Activated gamma-delta T cell treated with Interleukin-2 at 50 U/mL for 16 hours (primary cell): ENCODE measurements at regions not wholly inside any gene's neighbourhood (a gene's known extent, or its start where the extent isn't known, plus 50 kb on each side); places are given as distances from the start of the nearest gene placed in this dataset.
"Not testable (repeated sequence)": the region's sequence is repeated elsewhere in the genome, so short reads cannot be mapped to it uniquely, and the experiment has no call there.

Source experiments
- DNase-seq: peaks from one replicate; pipeline ENCODE4 v3.0.0-alpha.2; 2020

- no peak for DNase-seq
These were observed 126.2 kb downstream of the KLF6 start for GRCh38 chr10:3658766-3659165.

- no peak for DNase-seq
These were observed 128.8 kb downstream of the KLF6 start for GRCh38 chr10:3656214-3656613.

GRCh38 chr10:3655528-3655927 is 129.5 kb downstream of the KLF6 start:
- no peak for DNase-seq

GRCh38 chr10:3654980-3655379 is 130.0 kb downstream of the KLF6 start:
- no peak for DNase-seq

- no peak for DNase-seq
These were observed 130.5 kb downstream of the KLF6 start for GRCh38 chr10:3654496-3654895.

- not testable (repeated sequence) for DNase-seq
These were observed 131.7 kb downstream of the KLF6 start for GRCh38 chr10:3653303-3653702.

GRCh38 chr10:3652886-3653285 is 132.1 kb downstream of the KLF6 start:
- no peak for DNase-seq

GRCh38 chr10:3651969-3652653 is 132.9 kb downstream of the KLF6 start:
- DNase-seq = no peak

- DNase-seq = no peak
These were observed 136.4 kb downstream of the KLF6 start for GRCh38 chr10:3648576-3648975.

- DNase-seq = no peak
These were observed 136.8 kb downstream of the KLF6 start for GRCh38 chr10:3648170-3648569.

GRCh38 chr10:3647074-3647473 is 137.9 kb downstream of the KLF6 start:
- DNase-seq = no peak

GRCh38 chr10:3645406-3645805 is 139.6 kb downstream of the KLF6 start:
- no peak for DNase-seq

- no peak for DNase-seq
These were observed 144.2 kb downstream of the KLF6 start for GRCh38 chr10:3640816-3641215.

GRCh38 chr10:3639546-3639945 is 145.5 kb downstream of the KLF6 start:
- no peak for DNase-seq

- DNase-seq = no peak
These were observed 148.4 kb downstream of the KLF6 start for GRCh38 chr10:3636356-3637181.

- DNase-seq = no peak
These were observed 149.3 kb downstream of the KLF6 start for GRCh38 chr10:3635697-3636096.

- no peak for DNase-seq
These were observed 149.8 kb downstream of the KLF6 start for GRCh38 chr10:3635211-3635671.

- not testable (repeated sequence) for DNase-seq
These were observed 150.4 kb downstream of the KLF6 start for GRCh38 chr10:3634646-3635045.

- no peak for DNase-seq
These were observed 153.2 kb downstream of the KLF6 start for GRCh38 chr10:3631701-3632330.

GRCh38 chr10:3631291-3631690 is 153.7 kb downstream of the KLF6 start:
- DNase-seq = no peak

- DNase-seq = no peak
These were observed 158.9 kb downstream of the KLF6 start for GRCh38 chr10:3625959-3626751.

GRCh38 chr10:3624367-3624766 is 160.6 kb downstream of the KLF6 start:
- no peak for DNase-seq

- DNase-seq = no peak
These were observed 161.3 kb downstream of the KLF6 start for GRCh38 chr10:3623746-3624145.
